HEK293T (cell line): ENCODE measurements at regions not wholly inside any gene's neighbourhood (a gene's known extent, or its start where the extent isn't known, plus 50 kb on each side); places are given as distances from the start of the nearest gene placed in this dataset.

Experiments
- ARNT ChIP-seq: fragments of 450-650 bp; IDR thresholded peaks from 2 replicates; pipeline ENCODE4 v1.6.1; 2017; ENCODE audit warnings: mild to moderate bottlenecking
- BHLHE40 ChIP-seq: fragments of 450-650 bp; IDR thresholded peaks from 2 replicates; pipeline ENCODE4 v1.6.1; 2016; ENCODE audit warnings: mild to moderate bottlenecking, moderate library complexity, borderline replicate concordance
- FOXK2 ChIP-seq: fragments of 450-650 bp; IDR thresholded peaks from 2 replicates; pipeline ENCODE4 v1.6.1; 2016; ENCODE audit warnings: mild to moderate bottlenecking
- FOXM1 ChIP-seq: fragments of 450-650 bp; IDR thresholded peaks from 2 replicates; pipeline ENCODE4 v1.6.1; 2017; ENCODE audit warnings: mild to moderate bottlenecking, borderline replicate concordance
- LEF1 ChIP-seq: fragments of 450-650 bp; IDR thresholded peaks from 2 replicates; pipeline ENCODE4 v1.6.1; 2017; ENCODE audit warnings: mild to moderate bottlenecking, borderline replicate concordance
- SP1 ChIP-seq: fragments of 450-650 bp; IDR thresholded peaks from 2 replicates; pipeline ENCODE4 v1.6.1; 2017
- TF ChIP-seq, protein P1 (sequence below): fragments of 450-650 bp; IDR thresholded peaks from 2 replicates; pipeline ENCODE4 v1.6.1; 2016

DNA sequence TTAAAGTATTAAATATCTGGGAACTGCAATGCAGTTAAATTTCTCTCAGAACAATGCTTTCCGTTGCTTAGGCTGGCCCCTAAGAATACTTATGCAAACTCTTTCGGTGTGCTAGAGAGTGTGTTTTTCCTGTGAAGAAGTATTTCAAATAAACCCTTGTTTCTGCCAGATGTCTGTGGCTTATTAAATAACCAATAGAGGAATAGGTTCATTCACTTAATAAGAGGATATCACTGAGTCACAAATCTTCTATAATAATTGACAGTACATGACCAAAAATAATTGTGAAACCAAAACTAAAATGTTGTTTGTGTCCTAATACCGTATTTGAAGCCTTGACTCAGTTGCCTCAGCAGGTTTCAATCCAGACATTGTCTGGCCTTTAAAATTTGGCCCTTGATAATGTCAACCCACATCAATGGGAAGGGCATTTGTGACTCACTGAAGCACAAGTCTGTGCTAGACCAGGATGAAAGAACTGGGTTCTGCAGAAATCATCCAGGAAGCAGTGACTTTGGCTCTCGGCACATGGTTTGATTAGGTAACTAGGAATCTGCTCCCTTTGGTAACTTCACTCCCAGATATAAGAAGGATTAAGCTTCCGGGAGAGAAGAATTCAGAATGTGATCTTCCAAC, 104.2 kb upstream of the BARHL2 start:
- TF ChIP-seq FOXK2: no peak
- TF ChIP-seq, protein P1, sequence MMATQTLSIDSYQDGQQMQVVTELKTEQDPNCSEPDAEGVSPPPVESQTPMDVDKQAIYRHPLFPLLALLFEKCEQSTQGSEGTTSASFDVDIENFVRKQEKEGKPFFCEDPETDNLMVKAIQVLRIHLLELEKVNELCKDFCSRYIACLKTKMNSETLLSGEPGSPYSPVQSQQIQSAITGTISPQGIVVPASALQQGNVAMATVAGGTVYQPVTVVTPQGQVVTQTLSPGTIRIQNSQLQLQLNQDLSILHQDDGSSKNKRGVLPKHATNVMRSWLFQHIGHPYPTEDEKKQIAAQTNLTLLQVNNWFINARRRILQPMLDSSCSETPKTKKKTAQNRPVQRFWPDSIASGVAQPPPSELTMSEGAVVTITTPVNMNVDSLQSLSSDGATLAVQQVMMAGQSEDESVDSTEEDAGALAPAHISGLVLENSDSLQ: no peak
- TF ChIP-seq FOXM1: no peak
- TF ChIP-seq SP1: no peak
- TF ChIP-seq ARNT: no peak
- TF ChIP-seq BHLHE40: no peak
- no peak for TF ChIP-seq LEF1
